Lung microvascular endothelial cell (primary cell): ENCODE measurements at regions not wholly inside any gene's neighbourhood (a gene's known extent, or its start where the extent isn't known, plus 50 kb on each side); places are given as distances from the start of the nearest gene placed in this dataset.
A peak's percentile ranks its signal among the peaks of the same experiment; 100 is the strongest.

Experiments
- DNase-seq, 2 donors: peaks; one replicate each; pipeline versions ENCODE4 v3.0.0 to v3.0.0-alpha.2; 2010; ENCODE audit warnings: low read depth in 2 of 2

DNA sequence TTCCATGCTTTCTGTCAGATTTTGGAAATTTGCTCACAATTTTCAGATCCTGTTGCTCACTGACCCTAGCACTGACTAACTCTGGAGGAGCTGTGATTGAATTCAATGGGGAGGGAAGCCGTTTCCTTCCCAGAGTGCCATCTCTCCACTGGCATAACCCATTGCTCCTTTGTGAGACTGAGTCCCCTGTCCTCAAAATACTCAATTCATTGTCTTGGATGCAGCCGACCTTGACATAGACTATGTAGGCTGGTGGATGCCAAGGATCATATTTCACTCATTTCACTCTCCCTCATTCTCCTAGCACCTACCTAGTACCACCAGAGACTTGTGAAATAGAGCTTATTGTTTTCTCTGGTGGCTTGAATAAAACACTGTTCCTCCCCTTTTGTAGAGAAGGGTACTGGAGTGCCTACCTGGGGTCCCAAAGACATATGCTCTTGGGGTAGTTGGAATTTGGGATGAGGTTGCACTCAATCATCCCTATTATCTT lies 511.3 kb upstream of the ZMIZ1 start:
- no peak for DNase-seq

- DNase-seq: no peak
Measured at GRCh38 chr10:78559661-78560340, 509.0 kb upstream of the ZMIZ1 start.

DNA sequence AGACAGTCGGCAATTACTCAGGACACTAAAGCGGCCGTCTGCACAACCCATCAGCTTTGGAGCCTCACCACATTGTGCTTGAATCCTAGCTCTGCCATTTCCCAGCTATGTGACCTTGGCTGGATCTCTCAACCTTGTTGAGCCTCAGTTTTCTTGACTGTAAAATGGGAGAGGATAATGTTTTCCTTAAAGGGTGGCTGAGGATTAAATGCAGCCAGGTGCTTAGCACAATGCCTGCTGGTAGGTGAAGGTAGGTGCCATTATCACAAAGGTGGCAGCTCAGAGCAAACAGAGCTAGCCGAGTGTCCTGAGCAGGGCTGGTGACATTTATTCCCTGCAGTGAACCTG lies 508.5 kb upstream of the ZMIZ1 start:
- DNase-seq: no peak

DNA sequence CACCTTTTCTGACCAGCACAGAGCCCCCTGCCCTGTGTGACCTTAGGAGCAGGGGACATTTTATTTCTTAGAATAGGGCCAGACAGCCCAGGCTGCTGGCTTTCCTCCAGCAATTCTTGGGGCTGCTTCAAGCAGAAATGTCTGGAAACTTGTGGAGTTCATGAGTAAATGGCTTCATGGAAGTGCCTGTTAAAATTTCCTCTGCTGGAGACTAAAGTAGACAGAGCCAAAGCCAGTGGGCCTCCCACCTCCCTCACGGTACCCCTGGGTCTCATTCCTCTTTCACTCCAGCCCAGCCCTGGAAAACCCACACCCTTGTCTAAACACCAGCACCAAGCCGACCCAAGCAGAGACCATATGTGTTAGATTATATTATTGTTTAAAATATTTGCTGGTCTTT lies 505.5 kb upstream of the ZMIZ1 start:
- DNase-seq: no peak

DNA sequence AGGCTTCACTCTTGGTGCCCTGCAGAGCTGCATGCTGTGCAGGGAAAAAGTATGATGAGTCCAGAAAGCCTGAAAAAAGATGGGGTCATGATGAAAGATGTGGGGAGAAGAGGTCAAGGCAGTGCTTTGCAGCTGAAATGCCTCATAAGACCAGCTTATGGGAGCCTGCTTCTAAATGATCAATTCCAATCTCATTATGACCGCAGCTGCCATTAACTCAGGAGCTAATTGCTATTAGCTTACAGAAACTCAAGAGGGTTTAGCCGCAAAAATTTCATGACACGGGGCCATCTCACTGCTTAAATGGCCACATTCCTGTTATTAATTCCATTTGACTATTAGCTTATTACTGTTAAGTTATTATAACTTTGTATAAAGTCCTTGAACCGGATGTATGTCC lies 502.9 kb upstream of the ZMIZ1 start:
- no peak for DNase-seq

DNA sequence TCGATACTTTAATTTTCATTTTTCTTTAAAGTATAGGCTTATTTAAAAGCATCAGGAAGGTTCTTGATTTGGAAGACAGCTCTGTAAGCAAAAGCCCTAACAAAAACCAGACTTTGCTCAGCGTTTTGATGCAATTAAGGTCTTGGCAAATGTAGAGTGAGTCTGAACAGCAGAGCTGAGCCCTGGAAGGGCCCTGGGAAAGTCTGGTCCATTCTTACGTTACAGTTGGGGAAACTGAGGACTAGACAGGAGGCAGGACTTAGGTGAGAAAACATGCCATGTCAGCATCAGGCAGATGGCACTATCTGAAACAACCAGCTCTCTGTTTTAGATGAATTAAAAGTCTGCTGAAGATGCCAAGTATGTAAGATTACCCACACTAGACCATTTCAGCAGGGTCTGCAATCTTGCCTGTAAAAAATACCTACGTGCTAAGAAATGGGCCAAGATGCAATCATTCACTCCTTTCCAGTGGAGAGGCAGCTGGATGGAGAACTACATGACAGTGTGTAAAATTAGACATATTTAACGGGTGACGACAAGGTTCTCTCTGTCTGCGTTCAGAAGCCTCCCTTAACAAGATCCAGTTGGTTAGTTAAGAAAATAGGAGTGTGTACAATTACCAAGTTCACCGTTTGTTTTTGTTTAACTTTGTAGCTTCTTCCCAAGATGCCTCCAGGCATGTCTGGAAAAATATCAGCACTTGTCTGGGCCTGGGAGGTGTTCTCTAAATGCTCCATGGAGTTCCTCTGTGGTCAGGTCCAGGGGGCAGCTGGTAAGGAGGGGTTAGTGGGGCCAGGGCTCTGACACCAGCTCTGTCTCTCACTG lies 502.3 kb upstream of the ZMIZ1 start:
- no peak for DNase-seq

GRCh38 chr10:78567680-78568455 lies 500.9 kb upstream of the ZMIZ1 start:
- DNase-seq: no peak

DNA sequence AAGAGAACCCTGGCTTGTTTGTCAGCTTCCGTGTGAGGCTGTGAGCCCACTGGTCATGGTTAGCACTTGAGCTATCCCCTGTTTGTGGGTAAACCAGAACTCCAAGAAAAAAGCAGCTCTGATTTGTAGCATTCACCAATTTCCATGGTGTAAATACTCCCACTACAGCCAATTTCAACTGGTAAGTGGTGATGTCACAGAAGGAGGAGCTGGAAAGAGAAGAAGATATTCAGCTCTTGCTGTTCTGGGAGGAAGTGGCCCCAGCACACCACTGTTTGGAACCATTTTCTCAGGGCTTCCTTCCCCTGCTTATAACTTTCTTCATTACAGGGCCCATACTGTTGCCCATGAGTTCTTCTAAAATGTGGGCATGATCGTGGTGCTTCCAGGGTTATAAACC lies 500.1 kb upstream of the ZMIZ1 start:
- DNase-seq: no peak

DNA sequence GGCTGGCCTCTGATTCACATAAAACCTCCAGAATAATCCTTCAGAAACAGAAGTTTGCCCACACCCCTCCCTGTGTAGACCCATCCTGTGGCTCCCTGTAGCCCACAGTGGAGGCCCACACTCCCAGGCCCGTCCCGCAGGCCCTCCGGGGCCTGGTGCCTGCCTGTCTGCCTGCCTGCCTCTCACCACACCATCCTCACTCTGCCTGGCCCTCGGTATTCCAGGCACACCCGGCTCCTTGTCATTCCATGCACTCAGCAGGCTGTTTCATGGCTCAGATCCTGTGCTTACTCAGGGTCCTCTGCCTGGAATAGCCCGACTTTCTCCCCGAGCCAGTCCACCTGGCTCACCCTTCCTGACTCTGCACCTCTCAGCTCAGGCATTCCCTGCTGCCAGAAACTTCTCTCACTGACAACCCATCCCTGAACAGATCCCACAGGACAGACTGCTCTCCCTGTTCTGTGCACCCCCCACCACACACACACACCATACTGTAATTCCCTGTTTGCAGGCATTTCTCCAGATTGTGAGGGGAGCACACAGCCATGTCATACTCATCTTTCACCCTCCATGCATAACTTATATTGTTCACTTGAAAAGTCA lies 498.0 kb upstream of the ZMIZ1 start:
- no peak for DNase-seq

DNA sequence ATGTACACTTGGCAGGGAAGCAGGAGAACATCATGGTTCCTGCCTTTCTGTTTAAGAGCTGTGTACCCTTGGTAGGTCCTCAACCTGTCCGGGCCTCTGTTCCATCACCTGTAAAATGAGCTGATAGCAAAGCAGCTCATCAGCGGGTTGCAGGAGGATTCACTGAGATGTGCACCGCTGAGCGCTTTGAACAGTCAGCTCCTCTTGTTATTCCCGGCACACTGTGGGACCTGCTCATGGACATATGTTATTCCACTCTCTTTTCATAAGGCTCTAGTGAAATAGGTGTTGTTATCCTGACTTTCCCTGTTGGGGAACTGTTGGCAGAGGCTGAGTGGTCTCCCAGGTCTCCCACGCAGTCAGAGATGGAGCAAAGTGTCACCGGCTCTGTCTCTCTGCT lies 497.5 kb upstream of the ZMIZ1 start:
- DNase-seq: no peak

GRCh38 chr10:78571891-78572290 lies 496.9 kb upstream of the ZMIZ1 start:
- DNase-seq: no peak

DNA sequence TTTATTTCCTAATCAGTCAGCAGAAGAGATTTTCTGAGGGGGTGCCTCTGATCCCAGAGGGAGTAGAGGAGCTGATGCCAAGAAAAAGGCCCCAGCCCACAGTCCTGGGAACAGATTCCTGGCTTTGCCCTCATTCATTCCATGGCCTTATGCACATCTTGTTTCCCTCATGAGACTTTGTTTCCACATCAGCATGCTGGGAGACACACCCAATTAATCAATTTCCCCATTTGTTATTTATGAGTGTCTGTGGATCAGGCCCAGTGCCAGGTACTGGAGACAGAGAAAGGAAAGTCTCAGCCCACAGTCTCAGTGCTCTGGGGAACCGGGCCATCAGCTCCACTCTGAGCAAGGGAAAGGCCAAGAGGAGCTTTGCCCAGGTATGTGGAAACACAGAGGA lies 496.2 kb upstream of the ZMIZ1 start:
- DNase-seq: no peak

DNA sequence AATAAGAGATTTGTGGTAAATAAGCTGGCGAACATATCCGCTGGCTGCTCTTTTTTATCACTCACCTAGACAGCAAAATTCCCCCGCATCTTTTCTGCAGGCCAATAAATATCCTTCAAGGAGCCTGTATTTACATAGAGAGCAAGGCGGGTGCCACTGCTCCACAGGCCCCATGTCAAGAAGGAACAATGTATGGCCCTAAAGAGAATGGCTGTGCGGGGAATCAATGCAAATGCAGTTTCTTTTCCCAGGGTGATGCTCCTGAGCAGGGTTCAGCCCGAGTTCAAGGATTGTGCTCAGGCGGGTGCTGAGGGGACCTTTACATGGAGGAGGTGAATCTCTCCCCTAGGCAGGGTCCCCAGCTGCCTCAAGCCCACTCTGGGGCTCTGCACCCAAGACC lies 494.2 kb upstream of the ZMIZ1 start:
- no peak for DNase-seq

DNA sequence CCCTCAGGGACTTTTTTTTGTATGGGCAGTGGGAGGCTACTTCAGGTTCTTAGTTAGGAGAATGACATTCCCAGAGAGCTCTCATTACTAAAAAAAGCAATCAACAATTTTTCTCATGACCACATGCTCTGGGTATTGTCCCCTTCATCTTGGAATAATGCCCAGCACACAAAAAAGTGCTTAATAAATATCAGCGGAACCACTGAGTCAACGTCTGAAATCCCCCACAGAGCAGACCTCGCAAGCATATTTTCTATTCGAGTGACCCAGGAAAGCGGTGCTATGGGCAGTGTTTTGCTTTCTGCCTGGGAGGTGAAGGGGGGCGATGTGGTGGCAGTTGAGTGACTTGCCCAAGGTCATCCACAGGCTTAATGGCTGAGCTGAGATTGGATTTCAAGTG lies 493.4 kb upstream of the ZMIZ1 start:
- peak; percentile 10 to 76 for DNase-seq

DNA sequence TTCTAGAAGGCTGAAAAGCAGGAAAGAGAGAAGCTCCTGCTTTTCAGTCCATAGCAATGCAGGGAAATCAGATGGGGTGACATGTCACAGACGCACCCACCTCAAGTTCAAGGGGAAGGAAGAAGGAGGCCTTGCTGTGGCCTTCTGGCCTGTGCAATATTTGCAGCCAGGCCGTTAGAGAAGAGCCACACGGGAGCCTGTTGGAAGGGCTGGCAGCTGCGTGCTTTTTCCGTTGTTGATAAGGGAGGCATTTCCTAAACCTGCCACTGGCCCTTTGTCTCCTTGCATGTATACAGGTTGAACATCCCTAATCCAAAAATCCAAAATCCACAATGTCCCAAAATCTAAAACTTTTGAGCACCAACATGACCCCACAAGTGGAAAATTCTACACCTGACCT lies 492.5 kb upstream of the ZMIZ1 start:
- DNase-seq: peak in 1 of 2 donors; percentile 79

DNA sequence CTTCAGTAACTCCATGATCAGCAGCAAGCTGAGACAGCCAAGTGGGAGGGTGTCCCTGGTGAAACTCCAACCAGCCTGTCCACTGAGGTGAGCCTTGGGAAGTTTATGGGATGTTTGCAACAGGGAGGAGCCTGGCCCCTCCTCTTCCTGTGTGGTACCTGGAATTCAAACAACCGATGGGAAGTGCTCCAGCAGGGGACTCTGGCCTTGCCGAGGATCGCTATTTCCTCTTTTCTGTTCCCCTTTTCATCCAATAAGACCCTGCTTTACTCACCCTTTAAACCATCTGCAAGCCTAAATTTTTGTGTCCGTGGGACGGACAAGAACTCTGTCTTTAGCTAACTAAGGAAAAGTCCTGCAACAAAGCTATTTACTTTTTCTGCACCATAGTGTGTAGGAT lies 491.1 kb upstream of the ZMIZ1 start:
- no peak for DNase-seq

DNA sequence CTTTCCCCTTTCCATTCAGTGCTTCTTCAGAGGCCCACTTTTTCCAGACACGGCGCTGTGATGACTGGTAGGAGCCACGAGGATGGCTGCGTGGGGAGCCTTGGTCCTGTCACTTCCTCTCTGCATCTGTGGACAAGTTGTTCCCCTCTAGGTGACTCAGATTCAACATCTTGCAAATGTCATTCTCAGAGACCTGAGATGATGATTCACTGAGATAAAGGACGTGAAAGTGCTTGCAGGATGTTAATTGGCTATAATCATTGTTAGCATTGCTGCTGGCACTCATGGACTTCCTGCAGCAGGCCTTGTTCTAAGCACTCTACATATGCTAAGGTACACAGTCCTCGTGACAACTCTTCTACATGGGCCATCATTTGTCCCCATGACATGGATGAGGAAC lies 489.8 kb upstream of the ZMIZ1 start:
- peak in 1 of 2 donors; percentile 46 for DNase-seq

DNA sequence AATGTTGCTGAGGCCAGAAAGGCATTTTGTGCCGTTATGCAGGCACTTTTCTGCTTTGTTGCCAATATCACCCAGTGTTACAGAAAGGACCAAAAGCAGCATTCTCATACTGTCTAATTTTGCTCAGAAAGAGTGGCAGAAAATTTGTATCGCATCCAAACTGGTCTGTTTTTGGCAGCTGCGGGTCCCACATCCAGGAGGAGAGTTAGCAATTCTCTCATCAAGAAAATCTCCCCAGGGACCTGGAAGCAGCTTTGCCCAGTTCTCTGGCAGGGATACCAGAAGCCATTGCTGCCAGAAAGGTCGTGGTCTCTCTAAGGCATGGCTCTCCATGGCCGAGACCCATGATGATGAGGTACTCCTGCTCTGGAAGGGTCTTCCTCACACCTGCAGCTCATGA lies 489.2 kb upstream of the ZMIZ1 start:
- DNase-seq: no peak

GRCh38 chr10:78579995-78580394 lies 488.8 kb upstream of the ZMIZ1 start:
- DNase-seq: peak; percentile 70 to 88

DNA sequence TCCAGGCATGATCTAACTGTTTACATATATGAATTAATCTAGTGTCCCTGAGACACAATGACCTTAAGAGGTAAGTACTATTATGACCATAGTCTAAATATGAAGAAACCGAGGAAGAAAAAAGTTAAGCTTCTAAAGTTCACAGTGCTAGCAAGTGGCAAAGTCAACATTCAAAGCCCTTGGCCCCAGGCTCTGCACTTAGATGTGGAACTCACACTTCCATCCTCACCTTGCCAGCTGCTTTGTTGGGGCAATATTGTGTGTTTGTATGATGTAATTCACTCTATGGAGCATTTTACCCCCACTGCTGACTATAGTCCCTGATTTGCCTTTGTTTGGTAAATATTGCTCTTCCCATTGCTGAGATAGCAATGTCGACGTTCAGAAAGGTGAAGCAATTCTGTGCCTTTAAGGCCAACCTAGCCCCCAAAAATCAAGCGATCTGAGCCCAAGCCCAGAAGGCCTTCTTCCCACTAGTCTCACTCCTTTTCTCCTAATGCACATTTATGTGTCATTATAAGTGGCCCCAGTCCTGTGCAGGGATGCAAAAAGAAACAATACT lies 487.6 kb upstream of the ZMIZ1 start:
- DNase-seq: no peak

DNA sequence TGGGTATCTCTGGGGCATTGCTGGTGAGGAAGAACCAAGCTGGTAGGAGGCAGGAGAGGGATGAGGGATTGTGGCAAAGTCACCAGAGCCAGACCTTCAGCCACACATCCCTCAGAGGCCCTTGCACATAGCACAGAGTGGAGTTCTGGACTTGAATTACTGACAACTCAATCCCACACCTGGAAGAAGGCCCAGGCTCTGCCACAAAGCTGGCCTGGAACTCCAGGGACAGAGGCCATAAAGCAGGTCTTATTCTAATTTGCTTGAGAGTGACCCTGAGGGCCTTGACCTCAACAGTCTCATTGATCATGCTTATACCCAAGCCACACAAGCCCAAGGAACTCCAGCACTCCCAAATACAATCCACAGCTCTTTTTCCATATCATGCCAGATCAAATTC lies 486.2 kb upstream of the ZMIZ1 start:
- DNase-seq: no peak

DNA sequence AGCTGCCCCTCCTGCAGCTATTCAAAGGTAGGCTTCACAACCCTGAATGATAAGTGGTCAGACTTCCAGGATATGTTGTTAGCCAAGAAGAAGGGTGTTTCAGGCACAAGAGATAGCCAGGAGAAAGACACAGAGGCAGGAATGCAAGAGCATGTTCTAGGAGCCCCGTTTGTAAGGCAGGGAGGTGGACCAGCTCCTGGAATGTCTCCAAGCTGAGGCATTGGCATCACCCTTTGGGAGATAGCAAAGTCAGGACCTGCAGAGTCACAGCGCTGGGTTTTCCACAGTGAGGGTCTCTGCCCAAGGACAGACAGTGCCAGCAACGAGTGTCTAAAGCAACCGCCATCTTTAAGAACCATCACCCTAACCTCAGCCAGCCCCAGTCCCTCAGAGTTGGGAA lies 484.5 kb upstream of the ZMIZ1 start:
- no peak for DNase-seq
